WTC11 (cell line): ENCODE measurements at regions not wholly inside any gene's neighbourhood (a gene's known extent, or its start where the extent isn't known, plus 50 kb on each side); places are given as distances from the start of the nearest gene placed in this dataset.

Experiments used
- ATAC-seq: fragments of 200-7000 bp; cut with Tn5 transposase; 2 replicates; pipeline ENCODE4 v1.10.0; 2021; ENCODE audit warnings: mild to moderate bottlenecking, moderate library complexity
- CTCF ChIA-PET: fragments of 300-600 bp; sonication (Branson Sonifier 250); formaldehyde crosslinking; loops from one replicate; lab custom pipeline; 2021; ENCODE audit warnings: antibody characterized with exemption; lab: Charles Lee
- POLR2A ChIA-PET: fragments of 350-600 bp; sonication (Branson Sonifier 250); formaldehyde crosslinking; loops from one replicate; lab custom pipeline; 2021; ENCODE audit warnings: antibody characterized with exemption; lab: Charles Lee
- DNase-seq: peaks from one replicate; pipeline ENCODE4 v3.0.0; 2021; ENCODE audit warnings: low spot score
- H3K27ac Mint-ChIP-seq: 2 replicates; pipeline ENCODE4 v1.8.0; 2021; ENCODE audit warnings: mixed read lengths
- H3K27me3 Mint-ChIP-seq: 2 replicates; pipeline ENCODE4 v1.8.0; 2021; ENCODE audit warnings: low read depth, mild to moderate bottlenecking, moderate library complexity, mixed read lengths
- H3K36me3 Mint-ChIP-seq: 2 replicates; pipeline ENCODE4 v1.8.0; 2021; ENCODE audit warnings: mixed read lengths
- H3K4me1 Mint-ChIP-seq: 2 replicates; pipeline ENCODE4 v1.8.0; 2022; ENCODE audit warnings: mixed read lengths
- H3K4me3 Mint-ChIP-seq: 2 replicates; pipeline ENCODE4 v1.8.0; 2021; ENCODE audit warnings: mild to moderate bottlenecking, moderate library complexity, mixed read lengths
- H3K9me3 Mint-ChIP-seq: 2 replicates; pipeline ENCODE4 v1.8.0; 2021; ENCODE audit warnings: mixed read lengths
- AFF4 ChIP-seq: sonication (generic); formaldehyde crosslinking; IDR thresholded peaks from 2 replicates; pipeline ENCODE4 v1.8.1; 2023; ENCODE audit warnings: mild to moderate bottlenecking, missing genetic modification reagents, borderline replicate concordance
- ARID4B ChIP-seq: sonication (generic); formaldehyde crosslinking; IDR thresholded peaks from 2 replicates; pipeline ENCODE4 v1.8.0; 2023; ENCODE audit warnings: missing genetic modification reagents, mild to moderate bottlenecking, borderline replicate concordance
- ATF3 ChIP-seq: sonication (generic); formaldehyde crosslinking; conservative IDR thresholded peaks from 2 replicates; pipeline ENCODE4 v1.8.1; 2022; ENCODE audit warnings: mild to moderate bottlenecking, missing genetic modification reagents
- ATF6 ChIP-seq: sonication (generic); formaldehyde crosslinking; IDR thresholded peaks from 2 replicates; pipeline ENCODE4 v1.8.1; 2023; ENCODE audit warnings: mild to moderate bottlenecking, missing genetic modification reagents
- CREB1 ChIP-seq: sonication (generic); formaldehyde crosslinking; IDR thresholded peaks from 2 replicates; pipeline ENCODE4 v1.8.0; 2023; ENCODE audit warnings: mild to moderate bottlenecking, missing genetic modification reagents
- CREM ChIP-seq: sonication (generic); formaldehyde crosslinking; IDR thresholded peaks from 2 replicates; pipeline ENCODE4 v1.8.1; 2022; ENCODE audit warnings: mild to moderate bottlenecking, missing genetic modification reagents, moderate library complexity
- FOXP1 ChIP-seq: sonication (generic); formaldehyde crosslinking; IDR thresholded peaks from 2 replicates; pipeline ENCODE4 v1.8.0; 2022; ENCODE audit warnings: missing genetic modification reagents, mild to moderate bottlenecking, moderate library complexity, borderline replicate concordance
- HMGXB4 ChIP-seq: sonication (generic); formaldehyde crosslinking; IDR thresholded peaks from 2 replicates; pipeline ENCODE4 v1.8.1; 2023; ENCODE audit warnings: mild to moderate bottlenecking, moderate library complexity, missing genetic modification reagents
- IRF2 ChIP-seq: sonication (generic); formaldehyde crosslinking; IDR thresholded peaks from 2 replicates; pipeline ENCODE4 v1.8.0; 2022; ENCODE audit warnings: low read depth, missing genetic modification reagents, borderline replicate concordance
- TEAD1 ChIP-seq: sonication (generic); formaldehyde crosslinking; IDR thresholded peaks from 2 replicates; pipeline ENCODE4 v1.8.0; 2022; ENCODE audit warnings: mild to moderate bottlenecking, missing genetic modification reagents
- TP53 ChIP-seq: sonication (generic); formaldehyde crosslinking; IDR thresholded peaks from 2 replicates; pipeline ENCODE4 v1.8.1; 2023; ENCODE audit warnings: mild to moderate bottlenecking, missing genetic modification reagents
- ZNF281 ChIP-seq: sonication (generic); formaldehyde crosslinking; IDR thresholded peaks from 2 replicates; pipeline ENCODE4 v1.8.0; 2023; ENCODE audit warnings: mild to moderate bottlenecking, missing genetic modification reagents

GRCh38 chr16:55225972-55226542 lies 97.9 kb upstream of the IRX6 start (continued):
- TF ChIP-seq HMGXB4 (CRISPR knock-in tag) (no peak), ZNF281 (CRISPR knock-in tag) (no peak), ARID4B (no peak), CREB1 (CRISPR knock-in tag) (no peak)

GRCh38 chr16:55232822-55233221 lies 91.2 kb upstream of the IRX6 start:
- CTCF ChIA-PET: no interaction called here

More at GRCh38 chr16:55232822-55233221, 91.2 kb upstream of the IRX6 start:
- no peaks in the 10 kb centered on the region for H3K36me3 Mint-ChIP-seq
- no peak for DNase-seq
- H3K9me3 Mint-ChIP-seq: no peaks in the 10 kb centered on the region
- ATAC-seq: no peak
- no peak overlapping the region for H3K27ac Mint-ChIP-seq
- H3K4me1 Mint-ChIP-seq: peaks cover 4% of the 10 kb centered on the region
- no peak for TF ChIP-seq ATF6
- TF ChIP-seq AFF4 (CRISPR knock-in tag): no peak
- TF ChIP-seq TP53: no peak
- TF ChIP-seq FOXP1 (CRISPR knock-in tag): no peak
- no peak for TF ChIP-seq TEAD1 (CRISPR knock-in tag)
- TF ChIP-seq ATF3 (CRISPR knock-in tag): no peak
- no peak for TF ChIP-seq HMGXB4 (CRISPR knock-in tag)
- TF ChIP-seq IRF2 (CRISPR knock-in tag): no peak
- TF ChIP-seq CREM (CRISPR knock-in tag): no peak
- H3K4me3 Mint-ChIP-seq: no peak overlapping the region
- POLR2A ChIA-PET: no interaction called here
- H3K27me3 Mint-ChIP-seq: no peaks in the 10 kb centered on the region
